ENCODE measurements at regions not wholly inside any gene's neighbourhood (a gene's known extent, or its start where the extent isn't known, plus 50 kb on each side); places are given as distances from the start of the nearest gene placed in this dataset.

GRCh38 chr1:55428231-55428630, 213.1 kb upstream of the USP24 start:
- DNase-seq (ENCODE audit: low read depth in 2 of 2) = no peak

- DNase-seq (ENCODE audit: low read depth in 2 of 2) = no peak
These were observed 212.4 kb upstream of the USP24 start for GRCh38 chr1:55427606-55428005.

GRCh38 chr1:55426619-55427018, 211.5 kb upstream of the USP24 start:
- DNase-seq (ENCODE audit: low read depth in 2 of 2) = no peak

GRCh38 chr1:55426156-55426555, 211.0 kb upstream of the USP24 start:
- no peak for DNase-seq (ENCODE audit: low read depth in 2 of 2)

GRCh38 chr1:55425310-55425930, 210.3 kb upstream of the USP24 start:
- DNase-seq (ENCODE audit: low read depth in 2 of 2) = no peak

- DNase-seq (ENCODE audit: low read depth in 2 of 2) = no peak
These were observed 208.2 kb upstream of the USP24 start for GRCh38 chr1:55423376-55423775.

GRCh38 chr1:55420929-55421716, 206.0 kb upstream of the USP24 start:
- DNase-seq (ENCODE audit: low read depth in 2 of 2) = peak; percentile 8 to 59

- DNase-seq (ENCODE audit: low read depth in 2 of 2) = no peak
These were observed 204.9 kb upstream of the USP24 start for GRCh38 chr1:55420026-55420425.

- DNase-seq (ENCODE audit: low read depth in 2 of 2) = no peak
These were observed 203.2 kb upstream of the USP24 start for GRCh38 chr1:55418208-55419000.

GRCh38 chr1:55416164-55416842, 201.1 kb upstream of the USP24 start:
- DNase-seq (ENCODE audit: low read depth in 2 of 2) = no peak

GRCh38 chr1:55413286-55413685, 198.1 kb upstream of the USP24 start:
- DNase-seq (ENCODE audit: low read depth in 2 of 2) = no peak

- no peak for DNase-seq (ENCODE audit: low read depth in 2 of 2)
These were observed 196.9 kb upstream of the USP24 start for GRCh38 chr1:55412060-55412459.

GRCh38 chr1:55402671-55403464, 187.7 kb upstream of the USP24 start:
- no peak for DNase-seq (ENCODE audit: low read depth in 2 of 2)

- DNase-seq (ENCODE audit: low read depth in 2 of 2) = no peak
These were observed 187.0 kb upstream of the USP24 start for GRCh38 chr1:55402142-55402541.

- DNase-seq (ENCODE audit: low read depth in 2 of 2) = no peak
These were observed 185.3 kb upstream of the USP24 start for GRCh38 chr1:55400508-55400907.

- peak in 1 of 2 donors; percentile 18 for DNase-seq (ENCODE audit: low read depth in 2 of 2)
These were observed 184.2 kb upstream of the USP24 start for GRCh38 chr1:55399346-55399745.

GRCh38 chr1:55396381-55396891, 181.3 kb upstream of the USP24 start:
- no peak for DNase-seq (ENCODE audit: low read depth in 2 of 2)

- DNase-seq (ENCODE audit: low read depth in 2 of 2) = no peak
These were observed 173.8 kb upstream of the USP24 start for GRCh38 chr1:55388960-55389359.

GRCh38 chr1:55387145-55387544, 172.0 kb upstream of the USP24 start:
- DNase-seq (ENCODE audit: low read depth in 2 of 2) = no peak

- no peak for DNase-seq (ENCODE audit: low read depth in 2 of 2)
These were observed 171.3 kb upstream of the USP24 start for GRCh38 chr1:55386456-55386855.
